Endothelial cell (in vitro differentiated cells): ENCODE measurements at regions not wholly inside any gene's neighbourhood (a gene's known extent, or its start where the extent isn't known, plus 50 kb on each side); places are given as distances from the start of the nearest gene placed in this dataset.

Source experiments
- DNase-seq: peaks from one replicate; pipeline ENCODE4 v3.0.0; 2021; ENCODE audit warnings: low spot score
- H3K27ac Mint-ChIP-seq: one replicate; pipeline ENCODE4 v1.8.0; 2021; ENCODE audit warnings: mixed read lengths, inconsistent platforms; ENCODE audit not compliant: unreplicated experiment
- H3K27me3 Mint-ChIP-seq: one replicate; pipeline ENCODE4 v1.8.0; 2021; ENCODE audit warnings: mild to moderate bottlenecking, moderate library complexity, mixed read lengths, inconsistent platforms; ENCODE audit not compliant: unreplicated experiment
- H3K36me3 Mint-ChIP-seq: one replicate; pipeline ENCODE4 v1.8.0; 2021; ENCODE audit warnings: mild to moderate bottlenecking, low read depth, mixed read lengths, inconsistent platforms; ENCODE audit not compliant: unreplicated experiment
- H3K4me1 Mint-ChIP-seq: one replicate; pipeline ENCODE4 v1.8.0; 2021; ENCODE audit warnings: mild to moderate bottlenecking, mixed read lengths, inconsistent platforms; ENCODE audit not compliant: unreplicated experiment
- H3K4me3 Mint-ChIP-seq: one replicate; pipeline ENCODE4 v1.8.0; 2021; ENCODE audit warnings: mild to moderate bottlenecking, mixed read lengths, inconsistent platforms; ENCODE audit not compliant: unreplicated experiment
- H3K9me3 Mint-ChIP-seq: one replicate; pipeline ENCODE4 v1.8.0; 2021; ENCODE audit warnings: mixed read lengths, inconsistent platforms; ENCODE audit not compliant: unreplicated experiment
- TF ChIP-seq, protein P1 (sequence below): fragments of 200-600 bp; sonication (generic); IDR thresholded peaks from one replicate; pipeline ENCODE4 v1.5.0; 2021; ENCODE audit warnings: antibody characterized with exemption; ENCODE audit not compliant: unreplicated experiment

DNA sequence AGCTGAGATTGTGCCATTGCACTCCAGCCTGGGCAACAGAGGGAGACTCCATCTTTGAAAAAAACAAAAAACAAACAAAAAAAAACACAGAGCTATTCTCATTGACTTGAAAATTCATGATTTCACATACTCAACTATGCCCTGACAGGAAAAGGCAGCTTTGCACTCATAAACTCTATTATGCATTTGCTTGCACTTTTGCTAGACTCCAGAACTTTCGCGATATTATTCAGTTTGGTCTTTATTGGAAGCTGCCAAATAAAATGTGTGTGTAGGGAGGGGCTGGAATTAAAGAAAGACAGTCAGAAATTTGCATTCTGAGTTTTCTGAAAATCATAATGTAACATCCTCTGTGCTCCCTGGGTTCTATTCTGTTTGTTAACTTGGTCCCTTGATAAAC lies 635.1 kb upstream of the KLF12 start:
- DNase-seq: no peak
- no peak overlapping the region for H3K27ac Mint-ChIP-seq
- H3K36me3 Mint-ChIP-seq: no peaks in the 10 kb centered on the region
- peaks cover 8% of the 10 kb centered on the region for H3K4me1 Mint-ChIP-seq
- H3K9me3 Mint-ChIP-seq: no peaks in the 10 kb centered on the region
- no peak overlapping the region for H3K4me3 Mint-ChIP-seq
- TF ChIP-seq, protein P1, sequence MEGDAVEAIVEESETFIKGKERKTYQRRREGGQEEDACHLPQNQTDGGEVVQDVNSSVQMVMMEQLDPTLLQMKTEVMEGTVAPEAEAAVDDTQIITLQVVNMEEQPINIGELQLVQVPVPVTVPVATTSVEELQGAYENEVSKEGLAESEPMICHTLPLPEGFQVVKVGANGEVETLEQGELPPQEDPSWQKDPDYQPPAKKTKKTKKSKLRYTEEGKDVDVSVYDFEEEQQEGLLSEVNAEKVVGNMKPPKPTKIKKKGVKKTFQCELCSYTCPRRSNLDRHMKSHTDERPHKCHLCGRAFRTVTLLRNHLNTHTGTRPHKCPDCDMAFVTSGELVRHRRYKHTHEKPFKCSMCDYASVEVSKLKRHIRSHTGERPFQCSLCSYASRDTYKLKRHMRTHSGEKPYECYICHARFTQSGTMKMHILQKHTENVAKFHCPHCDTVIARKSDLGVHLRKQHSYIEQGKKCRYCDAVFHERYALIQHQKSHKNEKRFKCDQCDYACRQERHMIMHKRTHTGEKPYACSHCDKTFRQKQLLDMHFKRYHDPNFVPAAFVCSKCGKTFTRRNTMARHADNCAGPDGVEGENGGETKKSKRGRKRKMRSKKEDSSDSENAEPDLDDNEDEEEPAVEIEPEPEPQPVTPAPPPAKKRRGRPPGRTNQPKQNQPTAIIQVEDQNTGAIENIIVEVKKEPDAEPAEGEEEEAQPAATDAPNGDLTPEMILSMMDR: no peak
- H3K27me3 Mint-ChIP-seq: peaks cover 1% of the 10 kb centered on the region

DNA sequence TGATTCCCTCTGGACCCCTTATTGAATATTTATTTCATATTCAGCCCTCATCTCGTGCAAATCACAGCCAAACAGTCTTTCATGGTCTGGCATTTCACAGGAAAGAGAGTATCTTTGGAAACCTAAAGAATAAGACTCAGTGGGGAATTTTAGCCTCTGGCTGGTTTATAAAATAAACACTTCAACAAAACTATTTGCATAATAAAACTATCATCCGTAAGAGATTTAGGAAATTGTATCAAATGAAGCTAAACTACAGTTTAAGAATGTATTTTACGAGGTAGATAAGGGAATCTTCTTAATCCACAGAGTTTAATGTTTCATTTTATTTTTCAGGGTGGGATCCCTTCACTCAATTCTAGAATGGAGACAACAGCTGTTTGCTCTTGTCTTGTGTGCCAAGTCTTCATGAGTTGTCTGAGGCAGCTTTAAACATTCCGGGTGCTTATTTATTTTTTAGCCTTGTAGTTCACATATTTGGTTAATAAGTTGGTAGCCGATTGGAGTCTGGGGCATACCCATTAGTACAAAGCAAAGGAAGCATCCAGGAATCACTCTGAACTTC lies 634.4 kb upstream of the KLF12 start:
- no peak for DNase-seq
- TF ChIP-seq, protein P1: no peak
- Mint-ChIP-seq H3K36me3 (no peaks in the 10 kb centered on the region), H3K27me3 (peaks cover 1% of the 10 kb centered on the region), H3K9me3 (no peaks in the 10 kb centered on the region), H3K4me1 (peaks cover 8% of the 10 kb centered on the region), H3K4me3 (no peak overlapping the region), H3K27ac (no peak overlapping the region)

- no peak for DNase-seq
- H3K27me3 Mint-ChIP-seq: peaks cover 1% of the 10 kb centered on the region
- no peaks in the 10 kb centered on the region for H3K36me3 Mint-ChIP-seq
- H3K27ac Mint-ChIP-seq: no peak overlapping the region
- no peak overlapping the region for H3K4me3 Mint-ChIP-seq
- no peaks in the 10 kb centered on the region for H3K9me3 Mint-ChIP-seq
- peaks cover under 1% of the 10 kb centered on the region for H3K4me1 Mint-ChIP-seq
- TF ChIP-seq, protein P1: no peak
Measured at GRCh38 chr13:74767050-74767449, 632.8 kb upstream of the KLF12 start.

DNA sequence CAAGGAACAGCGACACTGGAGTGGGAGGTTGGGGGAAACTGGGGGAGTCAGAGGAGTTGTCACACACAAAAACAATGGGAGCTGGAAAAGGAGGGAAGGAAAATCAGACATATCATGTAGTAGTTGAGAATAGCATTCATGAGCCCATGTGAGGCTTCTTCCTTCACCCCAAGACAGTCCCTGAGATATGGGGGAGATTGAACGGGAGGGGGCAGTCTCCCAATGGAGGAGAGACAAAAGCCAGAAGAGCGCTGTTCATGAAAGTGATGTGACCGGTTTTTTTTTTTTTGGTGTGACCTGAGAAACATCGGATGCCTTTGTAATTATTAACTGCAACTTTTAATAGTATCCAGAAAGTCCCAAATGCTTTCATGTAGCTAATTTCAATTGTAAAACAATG lies 631.8 kb upstream of the KLF12 start:
- DNase-seq: no peak
- H3K27me3 Mint-ChIP-seq: peaks cover 1% of the 10 kb centered on the region
- TF ChIP-seq, protein P1: no peak
- no peak overlapping the region for H3K27ac Mint-ChIP-seq
- no peak overlapping the region for H3K4me3 Mint-ChIP-seq
- no peaks in the 10 kb centered on the region for H3K4me1 Mint-ChIP-seq
- no peaks in the 10 kb centered on the region for H3K9me3 Mint-ChIP-seq
- H3K36me3 Mint-ChIP-seq: no peaks in the 10 kb centered on the region

DNA sequence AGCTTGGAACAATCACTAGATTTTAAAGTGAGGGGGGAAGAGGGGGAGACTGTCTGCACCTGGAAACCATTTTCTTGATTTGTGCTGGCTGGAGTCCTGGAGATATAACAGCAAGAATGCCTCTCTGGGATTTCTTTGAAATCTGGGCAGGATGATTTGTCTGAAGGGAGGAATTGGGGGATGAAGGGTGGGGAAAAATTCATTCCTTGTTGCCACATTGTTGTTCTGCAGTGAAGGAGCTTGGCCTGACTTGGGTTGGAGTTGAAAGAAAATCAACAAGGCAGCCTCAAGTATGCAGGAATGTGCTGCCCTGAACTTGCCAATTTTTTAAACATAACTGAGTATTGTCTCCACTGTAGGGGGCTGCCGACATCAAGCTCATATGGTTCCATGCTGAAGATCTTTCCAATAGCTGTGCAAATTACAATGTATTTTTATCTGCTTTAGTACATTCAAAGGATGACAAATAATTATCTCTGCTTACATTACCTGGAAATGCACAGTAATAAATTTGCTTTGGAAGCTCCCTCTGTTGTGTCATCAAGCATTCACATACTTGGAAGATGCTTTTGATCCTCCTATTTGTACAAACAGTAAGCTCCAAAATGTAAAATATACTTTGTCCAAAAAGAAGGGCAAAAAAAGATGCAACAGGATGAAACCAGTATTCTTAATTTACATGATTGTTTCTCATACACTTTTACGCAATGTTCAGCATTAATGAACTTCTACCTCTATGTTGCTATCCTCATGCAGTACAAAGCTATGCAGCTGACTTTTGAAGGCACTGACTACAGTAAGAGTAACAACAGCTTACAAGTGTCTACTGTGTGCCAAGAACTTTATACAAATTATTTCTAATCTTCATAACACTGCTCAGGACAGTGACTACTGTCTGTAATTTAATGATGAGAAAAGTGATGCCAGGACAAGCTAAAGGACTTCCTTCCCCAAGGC lies 627.9 kb upstream of the KLF12 start:
- DNase-seq: no peak
- TF ChIP-seq, protein P1: no peak
- Mint-ChIP-seq H3K27me3 (peaks cover 1% of the 10 kb centered on the region), H3K36me3 (no peaks in the 10 kb centered on the region), H3K9me3 (no peaks in the 10 kb centered on the region), H3K4me1 (peaks cover 7% of the 10 kb centered on the region), H3K4me3 (no peak overlapping the region), H3K27ac (no peak overlapping the region)
